ENCODE measurements at regions not wholly inside any gene's neighbourhood (a gene's known extent, or its start where the extent isn't known, plus 50 kb on each side); places are given as distances from the start of the nearest gene placed in this dataset.

- no peaks in the 10 kb centered on the region for H3F3A ChIP-seq (ENCODE audit: low read depth)
- no peaks in the 10 kb centered on the region for H4K20me1 ChIP-seq (ENCODE audit: insufficient read depth, low read length, poor library complexity, severe bottlenecking)
- H3K9me3 ChIP-seq (ENCODE audit: insufficient read depth, low read depth, low read length): no peaks in the 10 kb centered on the region
- no peaks in the 10 kb centered on the region for H3K27me3 ChIP-seq (ENCODE audit: insufficient read depth, low read length, poor library complexity, severe bottlenecking)
- no peaks in the 10 kb centered on the region for H3K9me2 ChIP-seq (replicated peaks; ENCODE audit: low read depth, low read length)
- H3K36me3 ChIP-seq (ENCODE audit: insufficient read depth, low read length): no peaks in the 10 kb centered on the region
- H3K4me1 ChIP-seq (ENCODE audit: insufficient read depth, low read length, poor library complexity, severe bottlenecking): no peaks in the 10 kb centered on the region
- no peak overlapping the region for H3K4me2 ChIP-seq (ENCODE audit: low read depth, low read length, poor library complexity, severe bottlenecking)
- no peak overlapping the region for H3K9ac ChIP-seq (ENCODE audit: low read depth, low read length, poor library complexity, severe bottlenecking)
- TF ChIP-seq EZH2phosphoT487 (IDR thresholded peaks at IDR 0.05; ENCODE audit: borderline replicate concordance) (no peak), CTCF (conservative IDR thresholded peaks at IDR 0.05; ENCODE audit: low read length) (no peak)
- no peaks in the 10 kb centered on the region for H3K79me2 ChIP-seq (ENCODE audit: insufficient read depth, low read length)
- H2AFZ ChIP-seq (ENCODE audit: low read length): no peak overlapping the region
- H3K4me3 ChIP-seq (ENCODE audit: low read length, poor library complexity, severe bottlenecking): no peak overlapping the region
Measured at GRCh38 chr11:28481616-28482480, 373.7 kb downstream of the METTL15 start.

DNA sequence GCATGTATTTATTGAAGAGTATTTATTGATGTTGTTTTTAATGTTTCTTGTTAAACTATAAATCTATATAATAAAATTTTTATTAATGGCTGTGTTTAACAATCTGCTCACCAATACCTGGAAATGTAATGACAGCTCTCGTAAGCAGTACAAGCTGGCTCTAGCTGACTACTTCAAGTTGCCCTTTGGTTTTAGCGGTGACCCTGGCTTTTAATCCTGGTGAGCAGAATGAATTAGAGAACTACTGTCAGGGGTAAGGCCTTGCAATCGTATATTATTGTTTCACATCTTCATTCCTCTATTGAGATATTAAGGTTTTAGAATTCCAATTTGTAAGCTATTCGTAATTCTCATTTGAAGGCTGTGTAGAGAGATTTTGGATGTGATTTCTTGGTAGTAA is 372.2 kb downstream of the METTL15 start:
- Histone ChIP-seq H3K4me3 (ENCODE audit: low read length, poor library complexity, severe bottlenecking) (no peak overlapping the region), H3K9me3 (ENCODE audit: insufficient read depth, low read depth, low read length) (no peaks in the 10 kb centered on the region), H3K9me2 (replicated peaks; ENCODE audit: low read depth, low read length) (no peaks in the 10 kb centered on the region), H3F3A (ENCODE audit: low read depth) (no peaks in the 10 kb centered on the region), H3K27me3 (ENCODE audit: insufficient read depth, low read length, poor library complexity, severe bottlenecking) (no peaks in the 10 kb centered on the region), H3K4me1 (ENCODE audit: insufficient read depth, low read length, poor library complexity, severe bottlenecking) (no peaks in the 10 kb centered on the region), H3K9ac (ENCODE audit: low read depth, low read length, poor library complexity, severe bottlenecking) (no peak overlapping the region), H4K20me1 (ENCODE audit: insufficient read depth, low read length, poor library complexity, severe bottlenecking) (no peaks in the 10 kb centered on the region), H3K4me2 (ENCODE audit: low read depth, low read length, poor library complexity, severe bottlenecking) (no peak overlapping the region), H3K36me3 (ENCODE audit: insufficient read depth, low read length) (no peaks in the 10 kb centered on the region), H2AFZ (ENCODE audit: low read length) (no peak overlapping the region), H3K79me2 (ENCODE audit: insufficient read depth, low read length) (no peaks in the 10 kb centered on the region)
- no peak for TF ChIP-seq EZH2phosphoT487 (IDR thresholded peaks at IDR 0.05; ENCODE audit: borderline replicate concordance)
- TF ChIP-seq CTCF (conservative IDR thresholded peaks at IDR 0.05; ENCODE audit: low read length): no peak

DNA sequence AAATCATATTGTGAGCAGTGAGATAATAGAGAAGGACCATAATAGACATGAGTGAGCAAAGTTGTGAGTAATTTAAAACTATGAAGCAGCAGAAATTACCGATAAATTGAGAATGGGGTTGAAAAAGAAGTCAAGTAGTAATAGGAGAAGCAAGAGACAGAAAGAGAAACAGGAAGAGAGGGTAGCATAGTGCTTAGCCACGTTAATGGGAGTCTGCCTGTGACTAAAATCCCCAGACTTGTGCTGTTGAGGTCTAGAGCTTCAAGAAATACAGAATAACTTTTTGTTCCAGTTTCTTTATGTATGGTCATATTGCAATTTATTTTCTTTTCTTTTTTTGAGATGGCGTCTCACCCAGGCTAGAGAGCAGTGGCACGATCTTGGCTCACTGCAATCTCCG is 368.7 kb downstream of the METTL15 start:
- no peaks in the 10 kb centered on the region for H3K4me1 ChIP-seq (ENCODE audit: insufficient read depth, low read length, poor library complexity, severe bottlenecking)
- TF ChIP-seq EZH2phosphoT487 (IDR thresholded peaks at IDR 0.05; ENCODE audit: borderline replicate concordance) (no peak), CTCF (conservative IDR thresholded peaks at IDR 0.05; ENCODE audit: low read length) (no peak)
- no peaks in the 10 kb centered on the region for H3K9me2 ChIP-seq (replicated peaks; ENCODE audit: low read depth, low read length)
- no peak overlapping the region for H3K4me3 ChIP-seq (ENCODE audit: low read length, poor library complexity, severe bottlenecking)
- no peaks in the 10 kb centered on the region for H3K36me3 ChIP-seq (ENCODE audit: insufficient read depth, low read length)
- H3F3A ChIP-seq (ENCODE audit: low read depth): no peaks in the 10 kb centered on the region
- H3K9me3 ChIP-seq (ENCODE audit: insufficient read depth, low read depth, low read length): no peaks in the 10 kb centered on the region
- H3K4me2 ChIP-seq (ENCODE audit: low read depth, low read length, poor library complexity, severe bottlenecking): no peak overlapping the region
- H2AFZ ChIP-seq (ENCODE audit: low read length): no peak overlapping the region
- H3K27me3 ChIP-seq (ENCODE audit: insufficient read depth, low read length, poor library complexity, severe bottlenecking): no peaks in the 10 kb centered on the region
- H3K9ac ChIP-seq (ENCODE audit: low read depth, low read length, poor library complexity, severe bottlenecking): no peak overlapping the region
- H4K20me1 ChIP-seq (ENCODE audit: insufficient read depth, low read length, poor library complexity, severe bottlenecking): no peaks in the 10 kb centered on the region
- H3K79me2 ChIP-seq (ENCODE audit: insufficient read depth, low read length): no peaks in the 10 kb centered on the region

All from Loucy (cell line).